ENCODE measurements at regions not wholly inside any gene's neighbourhood (a gene's known extent, or its start where the extent isn't known, plus 50 kb on each side); places are given as distances from the start of the nearest gene placed in this dataset.

DNA sequence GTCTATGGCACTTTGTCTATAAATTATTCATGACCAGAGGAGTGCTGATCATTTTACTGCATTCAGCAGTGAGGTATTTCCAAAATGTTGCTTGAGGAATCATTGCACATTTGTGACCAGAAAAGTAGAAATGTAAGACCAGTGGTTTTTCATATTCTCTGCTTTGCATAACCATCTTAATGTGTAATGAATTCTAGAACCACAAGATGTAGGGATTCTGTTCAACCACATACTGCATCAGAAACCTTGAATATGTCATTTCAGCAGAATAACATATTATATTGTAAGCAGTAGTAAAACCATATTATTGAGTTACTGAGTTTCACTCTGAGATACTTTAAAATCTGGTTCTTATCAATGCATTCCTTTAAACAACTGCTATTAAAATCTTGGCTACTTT, 1243.4 kb downstream of the MAT2B start:
- DNase-seq: no peak

DNA sequence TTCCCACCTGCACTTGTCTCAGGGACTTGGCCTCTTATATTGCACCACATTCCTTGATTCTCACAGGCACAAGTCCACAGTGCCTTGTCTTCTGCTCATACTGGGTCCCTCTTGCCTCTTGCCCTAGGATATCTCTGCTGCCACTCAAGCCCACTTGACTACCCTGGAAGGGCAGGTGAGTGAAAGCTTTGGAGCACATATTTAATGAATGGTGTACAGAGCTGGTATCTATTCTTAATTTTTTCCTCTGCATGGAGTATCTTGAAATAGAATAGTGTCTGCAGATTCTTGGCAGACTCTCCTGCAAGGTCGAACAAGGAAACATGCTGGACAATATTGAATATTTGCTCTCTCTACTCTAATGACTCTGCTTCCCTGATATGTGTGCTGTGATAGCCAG, 1248.0 kb downstream of the MAT2B start:
- no peak for DNase-seq

GRCh38 chr5:164763206-164763605, 1257.8 kb downstream of the MAT2B start:
- DNase-seq: no peak

DNA sequence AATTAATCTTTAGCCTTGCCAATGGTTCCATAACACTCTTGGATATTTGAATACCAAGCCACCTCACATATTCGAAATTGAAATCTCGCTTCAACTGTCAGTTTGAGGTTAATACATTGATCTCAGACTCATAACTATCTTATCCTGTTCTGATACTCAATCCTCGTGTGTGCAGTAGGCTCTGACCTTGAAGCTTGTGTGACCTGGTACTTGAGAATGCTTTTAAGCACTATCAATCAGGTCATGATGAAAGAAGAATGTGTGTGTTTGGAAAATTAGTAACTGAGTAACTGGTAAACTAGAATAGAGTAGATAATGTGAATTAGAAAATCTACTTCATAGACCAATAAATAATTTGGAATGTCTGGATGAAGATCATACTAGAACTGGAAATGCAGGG, 1266.7 kb downstream of the MAT2B start:
- no peak for DNase-seq

DNA sequence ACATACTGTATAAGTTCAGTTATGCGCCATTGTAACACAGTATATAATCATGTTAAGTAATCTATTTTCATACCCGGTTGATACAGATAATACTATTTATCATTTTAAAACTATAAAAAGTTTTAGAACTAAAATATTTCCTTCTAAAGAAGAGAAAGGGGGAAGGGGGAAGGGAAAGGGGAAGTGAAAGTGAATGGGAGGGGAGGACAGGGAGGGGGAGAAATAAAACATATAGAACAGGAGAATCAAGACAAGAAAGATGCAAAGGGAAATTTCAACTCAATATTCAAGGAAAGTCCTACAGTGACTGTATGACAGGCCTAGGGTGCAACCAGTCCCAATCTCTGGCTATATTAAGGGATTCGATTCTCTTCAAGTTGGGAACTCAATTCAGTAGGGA, 1278.8 kb downstream of the MAT2B start:
- no peak for DNase-seq

DNA sequence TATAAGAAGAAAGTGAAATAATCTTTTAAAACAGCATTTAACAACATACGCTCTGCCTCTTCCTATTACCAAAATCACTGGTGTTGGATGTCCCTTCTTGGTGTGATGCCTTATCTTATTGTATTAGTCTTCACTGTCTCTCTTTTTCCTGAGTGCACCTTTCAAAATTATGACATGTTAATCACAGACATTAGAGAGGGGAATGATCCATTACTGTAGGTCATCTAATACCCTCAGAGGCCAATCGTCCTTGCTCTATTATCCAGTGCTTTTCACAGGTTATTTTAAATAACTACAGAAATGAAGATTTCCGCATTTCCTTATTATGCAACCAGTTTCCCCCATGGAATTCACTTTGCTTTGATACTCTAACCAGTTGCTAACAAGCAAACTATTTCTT, 1292.7 kb downstream of the MAT2B start:
- DNase-seq: no peak

DNA sequence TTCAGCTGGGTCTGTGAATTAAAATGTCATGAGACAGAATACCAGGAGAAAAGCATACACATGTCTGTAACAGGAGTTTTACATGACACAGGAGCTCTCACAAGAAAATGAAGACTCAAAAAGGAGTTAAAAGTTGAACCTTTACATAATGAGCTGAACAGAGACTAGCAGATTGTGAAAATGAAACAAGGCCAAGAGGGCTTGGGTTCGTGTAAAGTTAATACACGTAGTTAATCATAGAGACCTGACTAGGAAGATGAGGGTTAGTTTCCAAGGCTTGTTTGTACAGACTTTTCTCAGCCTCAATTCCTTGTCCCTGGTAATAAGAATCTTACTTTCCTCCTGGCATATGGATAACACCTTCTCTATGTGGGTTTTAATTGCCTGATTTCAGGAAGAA, 1294.0 kb downstream of the MAT2B start:
- DNase-seq: no peak

- DNase-seq: no peak
These were observed 1296.5 kb downstream of the MAT2B start for GRCh38 chr5:164801910-164802309.

DNA sequence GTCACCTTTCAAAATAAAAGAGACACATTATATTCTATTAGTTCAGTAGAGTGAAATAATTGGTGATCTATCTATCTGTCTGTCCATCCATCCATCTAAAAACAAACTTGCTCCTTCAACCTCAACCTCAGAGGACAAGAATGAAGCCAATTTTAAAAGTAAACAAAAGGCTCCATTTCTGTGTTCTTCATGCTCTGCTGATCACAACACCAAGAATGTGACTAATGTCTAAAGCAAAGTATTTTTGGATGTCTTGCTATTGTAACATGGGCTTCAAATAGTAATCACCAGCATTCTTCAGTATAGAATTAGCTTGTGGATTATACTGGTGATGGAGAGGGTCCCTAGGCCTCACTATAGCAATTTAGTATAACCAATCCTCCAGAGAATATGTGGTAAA, 1304.4 kb downstream of the MAT2B start:
- DNase-seq: no peak

- no peak for DNase-seq
These were observed 1313.0 kb downstream of the MAT2B start for GRCh38 chr5:164818445-164818844.

GRCh38 chr5:164824671-164825070, 1319.3 kb downstream of the MAT2B start:
- DNase-seq: no peak

GRCh38 chr5:164832516-164832915, 1327.1 kb downstream of the MAT2B start:
- no peak for DNase-seq

DNA sequence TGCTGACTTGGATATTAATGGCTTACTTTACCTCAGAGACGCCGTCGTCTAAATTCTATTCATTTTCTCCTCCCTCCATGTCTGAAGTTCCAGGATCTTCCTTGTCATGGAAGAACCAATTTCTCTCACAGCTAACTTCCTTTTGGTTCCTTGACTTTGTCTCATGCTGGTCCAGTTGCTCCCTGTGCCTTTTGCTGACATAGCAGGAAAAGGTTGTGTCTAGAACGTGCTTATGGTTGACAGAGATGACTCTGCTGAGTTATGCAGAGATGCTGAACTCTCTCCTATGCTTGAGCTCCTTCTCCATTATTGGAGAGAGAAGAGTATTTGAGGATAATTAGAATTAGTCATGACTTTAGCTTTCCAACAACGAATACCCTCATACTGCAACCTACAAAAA, 1338.9 kb downstream of the MAT2B start:
- no peak for DNase-seq

GRCh38 chr5:164860896-164861295, 1355.5 kb downstream of the MAT2B start:
- DNase-seq: no peak

DNA sequence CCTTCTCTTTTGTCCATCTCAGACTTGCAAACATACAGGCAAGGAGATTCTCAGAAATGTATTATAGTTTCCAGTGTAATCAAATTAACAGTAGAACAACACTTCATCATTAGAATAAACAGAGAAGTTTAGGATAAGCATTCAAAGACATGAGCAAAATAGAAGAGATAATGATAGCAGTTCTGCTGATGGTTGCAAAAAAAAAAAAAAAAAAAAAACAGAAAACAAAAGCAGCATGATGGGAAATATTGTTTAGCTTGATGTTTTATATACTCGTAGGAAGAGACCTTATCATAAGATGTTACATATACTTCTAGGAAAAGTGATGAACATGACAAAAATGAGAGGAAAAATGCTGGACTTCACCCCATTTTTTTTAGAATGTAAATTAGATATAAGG, 1356.2 kb downstream of the MAT2B start:
- no peak for DNase-seq

GRCh38 chr5:164868761-164869160, 1363.3 kb downstream of the MAT2B start:
- DNase-seq: no peak

DNA sequence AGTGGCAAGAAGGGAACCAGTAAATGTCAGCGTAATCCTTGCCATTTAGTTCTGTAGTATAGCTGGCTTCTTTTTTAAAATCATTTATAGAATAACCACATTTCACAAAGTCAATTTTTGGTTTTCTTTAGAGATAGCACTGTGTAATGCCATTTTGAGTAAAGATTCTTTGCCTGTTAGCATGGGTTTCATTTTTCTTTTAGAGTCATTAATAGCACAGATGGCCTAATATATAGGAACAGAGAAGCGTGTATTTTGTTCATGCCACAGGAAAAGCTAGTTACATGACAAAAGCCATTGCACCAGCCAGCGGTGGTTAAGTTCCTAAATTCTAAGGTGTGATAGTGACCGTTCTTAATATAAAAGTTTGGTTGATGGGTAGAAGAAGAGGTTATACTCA, 1363.9 kb downstream of the MAT2B start:
- no peak for DNase-seq

- no peak for DNase-seq
These were observed 1371.4 kb downstream of the MAT2B start for GRCh38 chr5:164876793-164877192.

DNA sequence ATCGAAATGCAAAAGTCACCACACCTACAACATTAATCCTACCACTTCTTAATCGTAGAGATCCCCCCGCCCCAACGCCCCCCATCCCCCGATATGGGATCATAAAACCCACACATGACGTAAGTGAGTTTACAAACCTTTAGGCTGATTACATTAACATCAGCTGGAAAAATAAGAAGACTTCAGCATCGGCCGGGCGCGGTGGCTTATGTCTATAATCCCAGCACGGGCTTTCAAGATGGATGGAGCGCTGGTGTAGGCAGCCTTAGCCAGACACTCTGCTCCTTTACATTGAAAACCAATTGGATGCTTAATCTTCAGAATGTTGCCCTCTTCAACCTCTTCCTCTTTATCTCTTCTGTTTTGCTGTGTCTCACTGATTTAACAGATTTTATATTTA, 1376.0 kb downstream of the MAT2B start:
- no peak for DNase-seq

- DNase-seq: no peak
These were observed 1379.8 kb downstream of the MAT2B start for GRCh38 chr5:164885179-164885578.

GRCh38 chr5:164893071-164893470, 1387.7 kb downstream of the MAT2B start:
- DNase-seq: no peak

- DNase-seq: no peak
These were observed 1393.3 kb downstream of the MAT2B start for GRCh38 chr5:164898705-164899104.

DNA sequence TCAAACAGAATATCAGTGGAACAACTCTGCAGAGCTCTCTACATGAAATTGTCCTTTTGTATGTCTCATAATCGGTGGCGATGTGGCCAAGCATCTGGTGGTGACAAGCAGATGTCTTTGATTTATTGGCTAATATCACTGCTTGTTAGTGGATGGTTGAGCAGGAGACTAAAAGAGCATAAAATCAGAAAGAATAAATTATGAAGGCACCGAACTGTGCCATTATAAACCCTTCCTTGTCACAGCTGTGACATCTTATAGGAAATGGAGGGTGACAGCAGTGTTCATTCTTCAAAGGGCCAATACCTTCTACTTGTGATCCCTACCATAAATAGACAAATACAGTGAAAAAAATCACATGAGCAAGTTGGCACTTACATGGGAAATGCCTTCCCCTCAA, 1404.3 kb downstream of the MAT2B start:
- DNase-seq: no peak

DNA sequence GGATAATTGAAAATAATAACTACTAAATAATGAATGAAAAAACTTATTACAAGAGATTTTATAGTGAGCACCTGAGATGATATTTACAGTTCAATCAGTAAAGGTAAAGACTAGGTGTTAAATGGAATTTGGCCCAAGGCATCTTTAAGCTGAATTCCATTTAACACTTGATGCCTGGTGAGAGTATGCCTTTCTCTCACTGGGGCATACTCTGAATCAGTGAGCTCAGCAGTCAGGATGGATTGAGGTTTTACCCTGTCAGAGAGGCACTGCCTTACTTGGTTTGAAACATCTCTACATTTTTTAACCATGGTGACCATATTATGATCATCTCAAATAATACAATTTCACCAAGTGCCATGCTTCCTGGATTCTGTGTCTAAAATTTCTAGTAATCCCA, 1416.3 kb downstream of the MAT2B start:
- no peak for DNase-seq

- DNase-seq: no peak
These were observed 1428.6 kb downstream of the MAT2B start for GRCh38 chr5:164934039-164934438.

DNA sequence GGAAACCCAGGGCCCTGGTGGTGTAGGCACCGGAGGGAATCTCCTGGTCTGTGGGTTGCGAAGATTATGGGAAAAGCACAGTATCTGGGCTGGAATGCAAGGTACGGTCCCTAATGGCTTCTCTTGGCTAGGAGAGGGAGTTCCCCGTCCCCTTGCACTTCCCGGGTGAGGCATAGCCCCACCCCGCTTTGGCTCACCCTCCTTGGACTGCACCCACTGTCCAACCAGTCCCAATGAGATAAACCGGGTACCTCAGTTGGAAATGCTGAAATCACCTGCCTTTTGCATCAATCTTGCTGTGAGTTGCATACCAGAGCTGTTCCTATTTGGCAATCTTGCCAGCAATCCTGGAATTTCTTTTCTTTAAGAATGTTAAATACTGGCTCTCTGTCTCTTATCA, 1429.1 kb downstream of the MAT2B start:
- DNase-seq: no peak

All from SIG-M5 (cell line).